ENCODE measurements at regions not wholly inside any gene's neighbourhood (a gene's known extent, or its start where the extent isn't known, plus 50 kb on each side); places are given as distances from the start of the nearest gene placed in this dataset.

DNA sequence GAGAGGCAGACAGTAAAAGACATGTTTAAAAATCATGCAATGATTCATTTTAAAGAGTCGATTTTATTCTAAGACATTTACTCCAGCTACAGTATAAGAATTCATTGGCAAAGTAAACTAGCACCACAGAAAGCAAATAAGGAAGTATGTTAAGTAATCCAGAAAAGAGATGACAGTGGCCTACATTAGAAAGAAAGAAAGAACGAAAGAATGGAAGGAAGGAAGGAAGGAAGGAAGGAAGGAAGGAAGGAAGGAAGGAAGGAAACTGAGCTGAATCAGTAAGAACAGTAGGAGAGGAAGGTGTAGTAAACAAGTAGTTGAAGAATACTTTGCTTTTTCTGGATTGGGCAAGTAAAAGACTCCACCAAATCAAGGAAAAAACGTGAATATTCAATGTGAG is 62.2 kb downstream of the ZZZ3 start:
- Histone ChIP-seq H3K4me2 (ENCODE audit: insufficient read depth, low read length) (peak overlapping the region; percentile 24), H3K27ac (ENCODE audit: insufficient read depth, low read depth, low read length) (no peak overlapping the region), H3K27me3 (ENCODE audit: control insufficient read depth in 2 of 2, insufficient read depth in 2 of 2, low read length in 2 of 2) (no peaks in the 10 kb centered on the region), H3K4me1 (ENCODE audit: control insufficient read depth, extremely low read depth, insufficient read depth, low read length) (peaks cover 25% of the 10 kb centered on the region), H3K9me3 (replicated peaks; ENCODE audit: control insufficient read depth, insufficient read depth, low read length) (no peaks in the 10 kb centered on the region), H3K9ac (replicated peaks; ENCODE audit: extremely low read depth, insufficient read depth, low read length) (no peak overlapping the region), H3K79me2 (ENCODE audit: control insufficient read depth, insufficient read depth, low read length) (peaks cover 29% of the 10 kb centered on the region), H4K20me1 (replicated peaks; ENCODE audit: control insufficient read depth, extremely low read depth, insufficient read depth, low read length) (peaks cover 8% of the 10 kb centered on the region), H3K4me3 (replicated peaks in 1 of 3; ENCODE audit: insufficient read depth in 1 of 3, low read depth in 1 of 3, low read length in 3 of 3) (no peak overlapping the region), H3K9me1 (replicated peaks; ENCODE audit: control insufficient read depth, extremely low read depth, insufficient read depth, low read length) (no peaks in the 10 kb centered on the region), H3K36me3 (ENCODE audit: control insufficient read depth in 2 of 2, extremely low read depth in 1 of 2, insufficient read depth in 2 of 2, low read length in 2 of 2) (peaks cover 0 to 7% of the 10 kb centered on the region in 2 experiments), H2AFZ (ENCODE audit: low read depth, low read length) (no peak overlapping the region)
- BruUV-seq (replicated peaks): no TSS peak
- ChIA-PET POLR2A (no interaction called here), CTCF (interaction anchor here (0.6 to 1.2 kb wide), 3 partner anchors 15 to 66 kb away, joined by 3 read pairs; no protein-coding TSS in a partner anchor)
- intact Hi-C loops (cut with micrococcal nuclease) (no loop called here), dilution Hi-C loops (cut with MboI; ENCODE audit: extremely low pct_ligation_motif_present, low sequenced_read_pairs) (no loop called here)
- FAIRE-seq (no peak), DNase-seq (ENCODE audit: low read depth, low spot score) (no peak)
- TF ChIP-seq EZH2 (IDR thresholded peaks at IDR 0.05; ENCODE audit: borderline replicate concordance, low read depth, low read length, severe bottlenecking) (no peak), POLR2AphosphoS5 (IDR thresholded peaks at IDR 0.05; ENCODE audit: insufficient read depth, low read depth, low read length) (no peak), MYC (IDR thresholded peaks at IDR 0.05; ENCODE audit: low read depth, low read length) (no peak), GATA2 (IDR thresholded peaks at IDR 0.05; ENCODE audit: insufficient read depth, insufficient read length, low read depth, low read length) (no peak), POLR2A (IDR thresholded peaks at IDR 0.05; ENCODE audit: low read depth, low read length) (no peak), FOS (IDR thresholded peaks at IDR 0.05; ENCODE audit: borderline replicate concordance, insufficient read depth, low read length) (no peak)
- TF ChIP-seq, protein P1, sequence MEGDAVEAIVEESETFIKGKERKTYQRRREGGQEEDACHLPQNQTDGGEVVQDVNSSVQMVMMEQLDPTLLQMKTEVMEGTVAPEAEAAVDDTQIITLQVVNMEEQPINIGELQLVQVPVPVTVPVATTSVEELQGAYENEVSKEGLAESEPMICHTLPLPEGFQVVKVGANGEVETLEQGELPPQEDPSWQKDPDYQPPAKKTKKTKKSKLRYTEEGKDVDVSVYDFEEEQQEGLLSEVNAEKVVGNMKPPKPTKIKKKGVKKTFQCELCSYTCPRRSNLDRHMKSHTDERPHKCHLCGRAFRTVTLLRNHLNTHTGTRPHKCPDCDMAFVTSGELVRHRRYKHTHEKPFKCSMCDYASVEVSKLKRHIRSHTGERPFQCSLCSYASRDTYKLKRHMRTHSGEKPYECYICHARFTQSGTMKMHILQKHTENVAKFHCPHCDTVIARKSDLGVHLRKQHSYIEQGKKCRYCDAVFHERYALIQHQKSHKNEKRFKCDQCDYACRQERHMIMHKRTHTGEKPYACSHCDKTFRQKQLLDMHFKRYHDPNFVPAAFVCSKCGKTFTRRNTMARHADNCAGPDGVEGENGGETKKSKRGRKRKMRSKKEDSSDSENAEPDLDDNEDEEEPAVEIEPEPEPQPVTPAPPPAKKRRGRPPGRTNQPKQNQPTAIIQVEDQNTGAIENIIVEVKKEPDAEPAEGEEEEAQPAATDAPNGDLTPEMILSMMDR (IDR thresholded peaks at IDR 0.05; ENCODE audit: extremely low read depth in 1 of 2, insufficient read depth in 1 of 2, low read depth in 1 of 2, low read length in 2 of 2): no peak

- no peaks in the 10 kb centered on the region for H3K4me1 ChIP-seq (ENCODE audit: control insufficient read depth, extremely low read depth, insufficient read depth, low read length)
- ChIA-PET POLR2A (no interaction called here), CTCF (no interaction called here)
- no peak for DNase-seq (ENCODE audit: low read depth, low spot score)
- H3K9ac ChIP-seq (replicated peaks; ENCODE audit: extremely low read depth, insufficient read depth, low read length): no peak overlapping the region
- H4K20me1 ChIP-seq (replicated peaks; ENCODE audit: control insufficient read depth, extremely low read depth, insufficient read depth, low read length): peaks cover 2% of the 10 kb centered on the region
- H3K27ac ChIP-seq (ENCODE audit: insufficient read depth, low read depth, low read length): no peak overlapping the region
- intact Hi-C loops (cut with micrococcal nuclease) (no loop called here), dilution Hi-C loops (cut with MboI; ENCODE audit: extremely low pct_ligation_motif_present, low sequenced_read_pairs) (no loop called here)
- no peaks in the 10 kb centered on the region for H3K9me1 ChIP-seq (replicated peaks; ENCODE audit: control insufficient read depth, extremely low read depth, insufficient read depth, low read length)
- peaks cover 31% of the 10 kb centered on the region for H3K79me2 ChIP-seq (ENCODE audit: control insufficient read depth, insufficient read depth, low read length)
- no peak for TF ChIP-seq EZH2 (IDR thresholded peaks at IDR 0.05; ENCODE audit: borderline replicate concordance, low read depth, low read length, severe bottlenecking)
- TF ChIP-seq GATA2 (IDR thresholded peaks at IDR 0.05; ENCODE audit: insufficient read depth, insufficient read length, low read depth, low read length): no peak
- no peak for TF ChIP-seq FOS (IDR thresholded peaks at IDR 0.05; ENCODE audit: borderline replicate concordance, insufficient read depth, low read length)
- TF ChIP-seq JUN (IDR thresholded peaks at IDR 0.05; ENCODE audit: borderline replicate concordance, insufficient read depth, insufficient read length, low read depth): no peak
- TF ChIP-seq MYC (IDR thresholded peaks at IDR 0.05; ENCODE audit: low read depth, low read length): no peak
- TF ChIP-seq POLR2AphosphoS5 (IDR thresholded peaks at IDR 0.05; ENCODE audit: insufficient read depth, low read depth, low read length): no peak
- TF ChIP-seq, protein P1 (IDR thresholded peaks at IDR 0.05; ENCODE audit: extremely low read depth in 1 of 2, insufficient read depth in 1 of 2, low read depth in 1 of 2, low read length in 2 of 2): no peak
- no peak for TF ChIP-seq POLR2A (IDR thresholded peaks at IDR 0.05; ENCODE audit: low read depth, low read length)
- no peak for TF ChIP-seq MAX (IDR thresholded peaks at IDR 0.05; ENCODE audit: insufficient read depth, insufficient read length)
- no peaks in the 10 kb centered on the region for H3K36me3 ChIP-seq (ENCODE audit: control insufficient read depth in 2 of 2, extremely low read depth in 1 of 2, insufficient read depth in 2 of 2, low read length in 2 of 2)
- H3K4me3 ChIP-seq (replicated peaks in 1 of 3; ENCODE audit: insufficient read depth in 1 of 3, low read depth in 1 of 3, low read length in 3 of 3): no peak overlapping the region
- no peak for FAIRE-seq
- no peak overlapping the region for H3K4me2 ChIP-seq (ENCODE audit: insufficient read depth, low read length)
- no peaks in the 10 kb centered on the region for H3K27me3 ChIP-seq (ENCODE audit: control insufficient read depth in 2 of 2, insufficient read depth in 2 of 2, low read length in 2 of 2)
- H2AFZ ChIP-seq (ENCODE audit: low read depth, low read length): no peak overlapping the region
- peaks cover 4% of the 10 kb centered on the region for H3K9me3 ChIP-seq (replicated peaks; ENCODE audit: control insufficient read depth, insufficient read depth, low read length)
- no TSS peak for BruUV-seq (replicated peaks)
Measured at GRCh38 chr1:77614037-77614436, 68.4 kb downstream of the ZZZ3 start.

All from endothelial cell of umbilical vein (primary cell).